ENCODE measurements at regions not wholly inside any gene's neighbourhood (a gene's known extent, or its start where the extent isn't known, plus 50 kb on each side); places are given as distances from the start of the nearest gene placed in this dataset.

- Mint-ChIP-seq H3K9me3 (no peaks in the 10 kb centered on the region), H3K4me3 (no peak overlapping the region), H3K27me3 (ENCODE audit: low read depth) (no peaks in the 10 kb centered on the region), H3K27ac (no peak overlapping the region), H3K36me3 (no peaks in the 10 kb centered on the region), H3K4me1 (peaks cover under 1% of the 10 kb centered on the region; the same call in 1 of the 2 replicates)
- ChIA-PET POLR2A (no interaction called here), CTCF (no interaction called here)
- ATAC-seq (no peak), DNase-seq (ENCODE audit: low spot score) (no peak)
- no peak for TF ChIP-seq SP1 (CRISPR knock-in tag; conservative IDR thresholded peaks at IDR 0.05)
- no peak for TF ChIP-seq ZNF232 (CRISPR knock-in tag; IDR thresholded peaks at IDR 0.05)
- TF ChIP-seq EMX1 (CRISPR knock-in tag; IDR thresholded peaks at IDR 0.05), result no peak
- no peak for TF ChIP-seq RORB (CRISPR knock-in tag; IDR thresholded peaks at IDR 0.05)
- TF ChIP-seq, protein P1, sequence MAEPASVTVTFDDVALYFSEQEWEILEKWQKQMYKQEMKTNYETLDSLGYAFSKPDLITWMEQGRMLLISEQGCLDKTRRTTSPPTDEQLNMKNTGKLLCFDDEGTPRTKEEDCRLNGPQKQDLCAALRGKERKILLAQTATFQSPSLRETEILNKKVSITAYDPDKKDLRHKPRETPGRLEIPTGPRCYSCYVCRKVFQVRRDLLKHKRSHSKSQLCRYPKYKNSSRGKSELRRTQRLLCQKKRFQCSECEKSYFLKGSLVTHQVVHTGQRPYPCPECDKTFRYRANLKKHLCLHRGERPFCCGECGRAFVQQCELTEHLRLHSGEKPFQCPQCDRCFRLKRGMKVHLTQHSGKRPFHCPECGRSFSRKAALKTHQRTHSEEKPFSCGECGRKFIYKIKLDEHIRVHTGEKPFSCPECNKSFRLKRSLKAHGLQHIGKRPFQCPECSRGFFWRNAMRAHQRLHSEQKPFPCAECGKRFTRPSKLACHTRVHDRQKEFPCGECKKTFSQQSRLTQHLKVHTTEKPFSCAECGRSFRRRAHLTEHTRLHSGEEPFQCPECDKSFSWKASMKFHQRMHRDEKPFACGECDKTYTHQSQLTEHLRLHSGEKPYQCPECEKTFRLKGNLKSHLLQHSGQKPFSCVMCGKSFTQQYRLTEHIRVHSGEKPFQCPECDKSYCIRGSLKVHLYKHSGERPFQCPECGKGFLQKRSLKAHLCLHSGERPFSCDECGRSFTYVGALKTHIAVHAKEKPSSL (CRISPR knock-in tag; conservative IDR thresholded peaks at IDR 0.05), result no peak
- TF ChIP-seq HMGA2 (CRISPR knock-in tag; IDR thresholded peaks at IDR 0.05), result no peak
- no peak for TF ChIP-seq ZNF671 (CRISPR knock-in tag; IDR thresholded peaks at IDR 0.05)
- TF ChIP-seq, protein P2, sequence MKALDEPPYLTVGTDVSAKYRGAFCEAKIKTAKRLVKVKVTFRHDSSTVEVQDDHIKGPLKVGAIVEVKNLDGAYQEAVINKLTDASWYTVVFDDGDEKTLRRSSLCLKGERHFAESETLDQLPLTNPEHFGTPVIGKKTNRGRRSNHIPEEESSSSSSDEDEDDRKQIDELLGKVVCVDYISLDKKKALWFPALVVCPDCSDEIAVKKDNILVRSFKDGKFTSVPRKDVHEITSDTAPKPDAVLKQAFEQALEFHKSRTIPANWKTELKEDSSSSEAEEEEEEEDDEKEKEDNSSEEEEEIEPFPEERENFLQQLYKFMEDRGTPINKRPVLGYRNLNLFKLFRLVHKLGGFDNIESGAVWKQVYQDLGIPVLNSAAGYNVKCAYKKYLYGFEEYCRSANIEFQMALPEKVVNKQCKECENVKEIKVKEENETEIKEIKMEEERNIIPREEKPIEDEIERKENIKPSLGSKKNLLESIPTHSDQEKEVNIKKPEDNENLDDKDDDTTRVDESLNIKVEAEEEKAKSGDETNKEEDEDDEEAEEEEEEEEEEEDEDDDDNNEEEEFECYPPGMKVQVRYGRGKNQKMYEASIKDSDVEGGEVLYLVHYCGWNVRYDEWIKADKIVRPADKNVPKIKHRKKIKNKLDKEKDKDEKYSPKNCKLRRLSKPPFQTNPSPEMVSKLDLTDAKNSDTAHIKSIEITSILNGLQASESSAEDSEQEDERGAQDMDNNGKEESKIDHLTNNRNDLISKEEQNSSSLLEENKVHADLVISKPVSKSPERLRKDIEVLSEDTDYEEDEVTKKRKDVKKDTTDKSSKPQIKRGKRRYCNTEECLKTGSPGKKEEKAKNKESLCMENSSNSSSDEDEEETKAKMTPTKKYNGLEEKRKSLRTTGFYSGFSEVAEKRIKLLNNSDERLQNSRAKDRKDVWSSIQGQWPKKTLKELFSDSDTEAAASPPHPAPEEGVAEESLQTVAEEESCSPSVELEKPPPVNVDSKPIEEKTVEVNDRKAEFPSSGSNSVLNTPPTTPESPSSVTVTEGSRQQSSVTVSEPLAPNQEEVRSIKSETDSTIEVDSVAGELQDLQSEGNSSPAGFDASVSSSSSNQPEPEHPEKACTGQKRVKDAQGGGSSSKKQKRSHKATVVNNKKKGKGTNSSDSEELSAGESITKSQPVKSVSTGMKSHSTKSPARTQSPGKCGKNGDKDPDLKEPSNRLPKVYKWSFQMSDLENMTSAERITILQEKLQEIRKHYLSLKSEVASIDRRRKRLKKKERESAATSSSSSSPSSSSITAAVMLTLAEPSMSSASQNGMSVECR (CRISPR knock-in tag; IDR thresholded peaks at IDR 0.05; ENCODE audit: borderline replicate concordance), result no peak
- no peak for TF ChIP-seq NR1H2 (CRISPR knock-in tag; IDR thresholded peaks at IDR 0.05)
- TF ChIP-seq NFE2L1 (CRISPR knock-in tag; IDR thresholded peaks at IDR 0.05), result no peak
- TF ChIP-seq ZNF396 (CRISPR knock-in tag; IDR thresholded peaks at IDR 0.05; ENCODE audit: borderline replicate concordance), result no peak
- no peak for TF ChIP-seq STAT6 (CRISPR knock-in tag; conservative IDR thresholded peaks at IDR 0.05; ENCODE audit: low read depth)
- no peak for TF ChIP-seq MXD4 (CRISPR knock-in tag; IDR thresholded peaks at IDR 0.05; ENCODE audit: borderline replicate concordance)
- no peak for TF ChIP-seq IRF2 (CRISPR knock-in tag; IDR thresholded peaks at IDR 0.05; ENCODE audit: borderline replicate concordance, low read depth)
- TF ChIP-seq, protein P3, sequence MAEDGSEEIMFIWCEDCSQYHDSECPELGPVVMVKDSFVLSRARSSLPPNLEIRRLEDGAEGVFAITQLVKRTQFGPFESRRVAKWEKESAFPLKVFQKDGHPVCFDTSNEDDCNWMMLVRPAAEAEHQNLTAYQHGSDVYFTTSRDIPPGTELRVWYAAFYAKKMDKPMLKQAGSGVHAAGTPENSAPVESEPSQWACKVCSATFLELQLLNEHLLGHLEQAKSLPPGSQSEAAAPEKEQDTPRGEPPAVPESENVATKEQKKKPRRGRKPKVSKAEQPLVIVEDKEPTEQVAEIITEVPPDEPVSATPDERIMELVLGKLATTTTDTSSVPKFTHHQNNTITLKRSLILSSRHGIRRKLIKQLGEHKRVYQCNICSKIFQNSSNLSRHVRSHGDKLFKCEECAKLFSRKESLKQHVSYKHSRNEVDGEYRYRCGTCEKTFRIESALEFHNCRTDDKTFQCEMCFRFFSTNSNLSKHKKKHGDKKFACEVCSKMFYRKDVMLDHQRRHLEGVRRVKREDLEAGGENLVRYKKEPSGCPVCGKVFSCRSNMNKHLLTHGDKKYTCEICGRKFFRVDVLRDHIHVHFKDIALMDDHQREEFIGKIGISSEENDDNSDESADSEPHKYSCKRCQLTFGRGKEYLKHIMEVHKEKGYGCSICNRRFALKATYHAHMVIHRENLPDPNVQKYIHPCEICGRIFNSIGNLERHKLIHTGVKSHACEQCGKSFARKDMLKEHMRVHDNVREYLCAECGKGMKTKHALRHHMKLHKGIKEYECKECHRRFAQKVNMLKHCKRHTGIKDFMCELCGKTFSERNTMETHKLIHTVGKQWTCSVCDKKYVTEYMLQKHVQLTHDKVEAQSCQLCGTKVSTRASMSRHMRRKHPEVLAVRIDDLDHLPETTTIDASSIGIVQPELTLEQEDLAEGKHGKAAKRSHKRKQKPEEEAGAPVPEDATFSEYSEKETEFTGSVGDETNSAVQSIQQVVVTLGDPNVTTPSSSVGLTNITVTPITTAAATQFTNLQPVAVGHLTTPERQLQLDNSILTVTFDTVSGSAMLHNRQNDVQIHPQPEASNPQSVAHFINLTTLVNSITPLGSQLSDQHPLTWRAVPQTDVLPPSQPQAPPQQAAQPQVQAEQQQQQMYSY (CRISPR knock-in tag; IDR thresholded peaks at IDR 0.05), result no peak
- no peak for TF ChIP-seq FOXJ3 (CRISPR knock-in tag; IDR thresholded peaks at IDR 0.05; ENCODE audit: borderline replicate concordance)
- TF ChIP-seq PREB (CRISPR knock-in tag; IDR thresholded peaks at IDR 0.05; ENCODE audit: borderline replicate concordance), result no peak
- TF ChIP-seq TEAD4 (CRISPR knock-in tag; IDR thresholded peaks at IDR 0.05), result no peak
- TF ChIP-seq GABPB1 (CRISPR knock-in tag; IDR thresholded peaks at IDR 0.05), result no peak
Measured at GRCh38 chr5:52202256-52202655, 585.5 kb upstream of the ITGA1 start.

Measured in WTC11 (cell line).